Endothelial cell of umbilical vein (primary cell): ENCODE measurements at regions not wholly inside any gene's neighbourhood (a gene's known extent, or its start where the extent isn't known, plus 50 kb on each side); places are given as distances from the start of the nearest gene placed in this dataset.

Source experiments
- BruUV-seq: library from RNA; stranded (reverse); fragments of 400-500 nt; replicated peaks from 2 replicates; lab custom pipeline; 2021; lab: Mats Ljungman, UMichigan
- CTCF ChIA-PET: fragments of 300-600, 350-600 bp; sonication (Branson Sonifier 250); formaldehyde crosslinking; loops from one replicate; lab custom pipeline; 2021; ENCODE audit warnings: antibody characterized with exemption, inconsistent platforms; lab: Charles Lee
- POLR2A ChIA-PET: fragments of 300-600, 350-600 bp; sonication (Branson Sonifier 250); formaldehyde crosslinking; loops from one replicate; lab custom pipeline; 2021; ENCODE audit warnings: antibody characterized with exemption, inconsistent platforms; lab: Charles Lee
- DNase-seq: peaks from one replicate; pipeline ENCODE4 v3.0.0-alpha.2; 2011; ENCODE audit warnings: low read depth, low spot score
- FAIRE-seq: peaks from 2 replicates; lab custom pipeline; 2011; peaks lifted over from hg19 to GRCh38; lab: Jason Lieb, UNC
- H2AFZ ChIP-seq: 2 replicates; pipeline ENCODE4 v1.6.0; 2012; ENCODE audit warnings: low read depth, low read length, control low read depth, inconsistent platforms
- H3K27ac ChIP-seq: 2 replicates; pipeline ENCODE4 v1.5.1; 2011; ENCODE audit warnings: low read depth, mild to moderate bottlenecking, control low read depth, low read length, moderate library complexity; ENCODE audit not compliant: insufficient read depth
- H3K27me3 ChIP-seq, 2 experiments: 2 replicates each; pipeline versions ENCODE4 v1.6.0 to v1.6.1; 2011; ENCODE audit warnings: low read length in 2 of 2, mixed read lengths in 1 of 2; ENCODE audit not compliant: control insufficient read depth in 2 of 2, insufficient read depth in 2 of 2
- H3K36me3 ChIP-seq, 2 experiments: 2 replicates in 1 of 2; 3 replicates in 1 of 2; pipeline ENCODE4 v1.5.1; 2011; ENCODE audit warnings: low read length in 2 of 2, mild to moderate bottlenecking in 1 of 2, moderate library complexity in 1 of 2; ENCODE audit not compliant: control insufficient read depth in 2 of 2, insufficient read depth in 2 of 2; ENCODE audit errors: extremely low read depth in 1 of 2
- H3K4me1 ChIP-seq: 3 replicates; pipeline ENCODE4 v1.5.1; 2011; ENCODE audit warnings: mild to moderate bottlenecking, low read length; ENCODE audit not compliant: control insufficient read depth, insufficient read depth; ENCODE audit errors: extremely low read depth
- H3K4me2 ChIP-seq: 2 replicates; pipeline ENCODE4 v1.6.1; 2011; ENCODE audit warnings: low read length, control low read depth, mixed read lengths; ENCODE audit not compliant: insufficient read depth
- H3K4me3 ChIP-seq, 3 experiments: fragments of 200-600 bp in 1 of 3; sonication (generic), shearing (Covaris generic) in 1 of 3; replicated peaks in 1 of 3; 2 replicates each; pipeline ENCODE4 v1.5.1; 2011 to 2016; ENCODE audit warnings: control low read depth in 3 of 3, low read length in 3 of 3, mild to moderate bottlenecking in 2 of 3, inconsistent platforms in 1 of 3, low read depth in 1 of 3, moderate library complexity in 1 of 3; ENCODE audit not compliant: insufficient read depth in 1 of 3
- H3K79me2 ChIP-seq: 2 replicates; pipeline ENCODE4 v1.6.0; 2012; ENCODE audit warnings: low read length, inconsistent platforms; ENCODE audit not compliant: control insufficient read depth, insufficient read depth
- H3K9ac ChIP-seq: replicated peaks from 2 replicates; pipeline ENCODE3; 2011; ENCODE audit warnings: low read length, control low read depth; ENCODE audit not compliant: insufficient read depth; ENCODE audit errors: extremely low read depth
- H3K9me1 ChIP-seq: replicated peaks from 3 replicates; pipeline ENCODE4 v1.6.0; 2011; ENCODE audit warnings: mild to moderate bottlenecking, low read length; ENCODE audit not compliant: control insufficient read depth, insufficient read depth; ENCODE audit errors: extremely low read depth
- H3K9me3 ChIP-seq: replicated peaks from 2 replicates; pipeline ENCODE4 v1.5.1; 2012; ENCODE audit warnings: low read length, inconsistent platforms; ENCODE audit not compliant: control insufficient read depth, insufficient read depth
- H4K20me1 ChIP-seq: replicated peaks from 2 replicates; pipeline ENCODE3; 2011; ENCODE audit warnings: mild to moderate bottlenecking, low read length; ENCODE audit not compliant: control insufficient read depth, insufficient read depth; ENCODE audit errors: extremely low read depth
- EZH2 ChIP-seq: IDR thresholded peaks from 2 replicates; pipeline ENCODE4 v1.6.1; 2012; ENCODE audit warnings: borderline replicate concordance, low read depth, mild to moderate bottlenecking, moderate library complexity, low read length, inconsistent platforms; ENCODE audit not compliant: severe bottlenecking
- FOS ChIP-seq: IDR thresholded peaks from 2 replicates; pipeline ENCODE4 v1.6.1; 2011; ENCODE audit warnings: mild to moderate bottlenecking, low read length, moderate library complexity, borderline replicate concordance; ENCODE audit not compliant: insufficient read depth
- GATA2 ChIP-seq: IDR thresholded peaks from 2 replicates; pipeline ENCODE4 v1.7.0; 2011; ENCODE audit warnings: low read depth, mild to moderate bottlenecking, moderate library complexity, mixed read lengths, low read length; ENCODE audit not compliant: insufficient read length, insufficient read depth
- JUN ChIP-seq: IDR thresholded peaks from 2 replicates; pipeline ENCODE4 v1.6.1; 2011; ENCODE audit warnings: borderline replicate concordance, low read depth; ENCODE audit not compliant: insufficient read length, insufficient read depth
- MAX ChIP-seq: IDR thresholded peaks from 2 replicates; pipeline ENCODE4 v1.6.1; 2011; ENCODE audit not compliant: insufficient read depth, insufficient read length
- MYC ChIP-seq: IDR thresholded peaks from one replicate; pipeline ENCODE4 v1.6.1; 2011; ENCODE audit warnings: mild to moderate bottlenecking, low read depth, low read length
- POLR2A ChIP-seq: IDR thresholded peaks from 2 replicates; pipeline ENCODE4 v1.6.1; 2012; ENCODE audit warnings: low read depth, mild to moderate bottlenecking, control low read depth, low read length
- POLR2AphosphoS5 ChIP-seq: IDR thresholded peaks from 2 replicates; pipeline ENCODE4 v1.6.1; 2012; ENCODE audit warnings: low read depth, mild to moderate bottlenecking, control low read depth, low read length, moderate library complexity; ENCODE audit not compliant: insufficient read depth
- dilution Hi-C: fragments of 300-500 bp; cut with MboI; formaldehyde crosslinking; loops from one replicate; pipeline ENCODE4 v1.15.0; 2019; ENCODE audit warnings: low sequenced_read_pairs; ENCODE audit not compliant: extremely low pct_ligation_motif_present
- intact Hi-C: fragments of 100-400 bp; cut with micrococcal nuclease; formaldehyde crosslinking; loops from one replicate; pipeline ENCODE4 v1.10.0; 2022
- TF ChIP-seq, protein P1 (sequence below), 2 donors: IDR thresholded peaks; 1 replicate in 1 of 2; 2 replicates in 1 of 2; pipeline ENCODE4 v1.5.1; 2011; ENCODE audit warnings: low read length in 2 of 2, mild to moderate bottlenecking in 2 of 2, moderate library complexity in 2 of 2, control low read depth in 1 of 2, inconsistent platforms in 1 of 2, low read depth in 1 of 2; ENCODE audit not compliant: insufficient read depth in 1 of 2; ENCODE audit errors: extremely low read depth in 1 of 2

DNA sequence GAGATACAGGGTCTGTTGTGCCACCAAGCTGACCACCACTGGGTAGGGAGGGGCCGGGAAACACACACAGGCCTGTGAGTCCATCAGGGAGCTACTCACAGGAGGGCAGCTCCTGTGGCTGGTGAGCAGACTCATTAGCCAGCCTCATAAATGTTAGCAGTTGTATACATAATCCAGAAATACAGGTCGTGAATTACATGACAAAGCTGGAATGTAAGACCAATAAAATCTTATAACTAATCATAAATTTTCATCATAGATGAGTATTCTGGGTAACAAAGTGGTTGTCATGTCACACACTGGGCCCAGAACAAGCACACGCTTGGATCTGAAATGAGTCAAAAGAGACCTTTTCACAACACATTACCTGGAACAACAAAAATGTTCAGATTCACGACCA lies 642.6 kb upstream of the AUTS2 start:
- dilution Hi-C loops, result no loop called here
- TF ChIP-seq JUN (no peak), FOS (no peak), EZH2 (no peak), GATA2 (no peak), MYC (no peak)
- H3K4me2 ChIP-seq, result no peak overlapping the region
- H3K9ac ChIP-seq, result no peak overlapping the region
- H3K27ac ChIP-seq, result no peak overlapping the region
- peaks cover 2% of the 10 kb centered on the region for H3K9me3 ChIP-seq
- intact Hi-C loops, result no loop called here
- H3K4me3 ChIP-seq, result no peak overlapping the region
- no peak overlapping the region for H2AFZ ChIP-seq
- DNase-seq, result no peak
- H3K9me1 ChIP-seq, result no peaks in the 10 kb centered on the region
- no peaks in the 10 kb centered on the region for H4K20me1 ChIP-seq
- no peak for FAIRE-seq
- H3K4me1 ChIP-seq, result no peaks in the 10 kb centered on the region
- POLR2A ChIA-PET, result no interaction called here
- no TSS peak for BruUV-seq
- no peaks in the 10 kb centered on the region for H3K36me3 ChIP-seq
- no peaks in the 10 kb centered on the region for H3K79me2 ChIP-seq
- H3K27me3 ChIP-seq, result no peaks in the 10 kb centered on the region
- CTCF ChIA-PET, result no interaction called here

DNA sequence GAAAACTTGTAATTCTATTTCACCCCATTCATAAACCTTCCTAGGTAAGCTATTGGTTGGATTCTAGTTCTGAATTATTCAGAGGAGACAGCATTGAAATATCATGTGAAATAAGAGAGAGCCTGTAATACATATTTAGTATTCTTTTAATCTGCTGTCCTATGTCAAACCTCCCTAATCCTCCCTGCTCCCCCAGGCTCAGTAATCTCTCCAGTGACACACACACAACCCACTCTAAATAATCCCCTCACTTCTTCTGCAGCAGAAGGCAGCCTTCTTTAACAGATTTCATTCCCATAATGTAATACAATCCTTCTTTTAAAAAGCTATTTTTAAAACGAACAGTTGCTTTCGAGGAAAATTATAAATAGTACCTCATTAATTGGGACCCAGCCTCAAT lies 639.7 kb upstream of the AUTS2 start:
- FAIRE-seq, result no peak

More for the DNA sequence above, 639.7 kb upstream of the AUTS2 start:
- H3K27ac ChIP-seq, result no peak overlapping the region
- H2AFZ ChIP-seq, result no peak overlapping the region
- no peaks in the 10 kb centered on the region for H3K27me3 ChIP-seq
- no TSS peak for BruUV-seq
- intact Hi-C loops (no loop called here), dilution Hi-C loops (no loop called here)
- peaks cover 2% of the 10 kb centered on the region for H3K9me3 ChIP-seq
- no peaks in the 10 kb centered on the region for H3K36me3 ChIP-seq
- no peak overlapping the region for H3K9ac ChIP-seq
- DNase-seq, result no peak
- TF ChIP-seq, protein P1, sequence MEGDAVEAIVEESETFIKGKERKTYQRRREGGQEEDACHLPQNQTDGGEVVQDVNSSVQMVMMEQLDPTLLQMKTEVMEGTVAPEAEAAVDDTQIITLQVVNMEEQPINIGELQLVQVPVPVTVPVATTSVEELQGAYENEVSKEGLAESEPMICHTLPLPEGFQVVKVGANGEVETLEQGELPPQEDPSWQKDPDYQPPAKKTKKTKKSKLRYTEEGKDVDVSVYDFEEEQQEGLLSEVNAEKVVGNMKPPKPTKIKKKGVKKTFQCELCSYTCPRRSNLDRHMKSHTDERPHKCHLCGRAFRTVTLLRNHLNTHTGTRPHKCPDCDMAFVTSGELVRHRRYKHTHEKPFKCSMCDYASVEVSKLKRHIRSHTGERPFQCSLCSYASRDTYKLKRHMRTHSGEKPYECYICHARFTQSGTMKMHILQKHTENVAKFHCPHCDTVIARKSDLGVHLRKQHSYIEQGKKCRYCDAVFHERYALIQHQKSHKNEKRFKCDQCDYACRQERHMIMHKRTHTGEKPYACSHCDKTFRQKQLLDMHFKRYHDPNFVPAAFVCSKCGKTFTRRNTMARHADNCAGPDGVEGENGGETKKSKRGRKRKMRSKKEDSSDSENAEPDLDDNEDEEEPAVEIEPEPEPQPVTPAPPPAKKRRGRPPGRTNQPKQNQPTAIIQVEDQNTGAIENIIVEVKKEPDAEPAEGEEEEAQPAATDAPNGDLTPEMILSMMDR (IDR thresholded peaks at IDR 0.05; ENCODE audit: extremely low read depth in 1 of 2, insufficient read depth in 1 of 2, low read depth in 1 of 2, low read length in 2 of 2), result no peak
- no peak for TF ChIP-seq JUN
- TF ChIP-seq MAX, result no peak
- no peak for TF ChIP-seq POLR2AphosphoS5
- no peak for TF ChIP-seq POLR2A
- no peak for TF ChIP-seq EZH2
- no peak for TF ChIP-seq FOS
- TF ChIP-seq GATA2, result no peak
- no peaks in the 10 kb centered on the region for H3K9me1 ChIP-seq
- H4K20me1 ChIP-seq, result no peaks in the 10 kb centered on the region
- H3K4me3 ChIP-seq, result no peak overlapping the region
- no peaks in the 10 kb centered on the region for H3K4me1 ChIP-seq
- no peak overlapping the region for H3K4me2 ChIP-seq
- POLR2A ChIA-PET, result no interaction called here
- H3K79me2 ChIP-seq, result no peaks in the 10 kb centered on the region
- CTCF ChIA-PET, result no interaction called here
